Stimulated activated CD8-positive, alpha-beta memory T cell treated with anti-CD3 and anti-CD28 coated beads, Interleukin-2, amount 100 ng/mL, for 1 hour (primary cell): ENCODE measurements at regions not wholly inside any gene's neighbourhood (a gene's known extent, or its start where the extent isn't known, plus 50 kb on each side); places are given as distances from the start of the nearest gene placed in this dataset.
"Not testable (repeated sequence)": the region's sequence is repeated elsewhere in the genome, so short reads cannot be mapped to it uniquely, and the experiment has no call there.

ENCODE experiments used
- DNase-seq, 2 donors: peaks; one replicate each; pipeline ENCODE4 v3.0.0-alpha.2; 2020; ENCODE audit warnings: low read depth in 2 of 2

GRCh38 chr22:22716136-22716665 is 71.8 kb downstream of the GGTLC2 start:
- DNase-seq, result no peak

DNA sequence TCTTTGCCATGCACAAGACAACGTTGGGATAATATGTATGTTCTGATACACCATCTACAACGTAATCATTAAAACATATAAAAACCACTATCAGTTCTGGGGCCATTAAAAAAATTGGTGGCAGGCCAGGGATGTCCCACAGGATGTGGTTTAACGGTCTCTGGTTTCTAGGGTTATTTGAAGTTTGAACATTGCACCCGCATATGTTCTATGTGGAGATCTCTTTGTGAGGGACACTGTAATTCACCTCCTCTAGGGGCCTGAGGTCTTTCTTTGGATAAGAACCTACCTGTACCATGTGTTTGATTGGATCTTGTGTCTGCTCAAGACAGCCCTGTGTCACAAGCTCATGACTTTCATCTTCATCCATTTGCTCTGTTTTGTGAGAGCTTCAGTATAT is 73.2 kb downstream of the GGTLC2 start:
- DNase-seq, result no peak

GRCh38 chr22:22720201-22720723 is 75.8 kb downstream of the GGTLC2 start:
- peak; percentile 13 to 18 for DNase-seq

DNA sequence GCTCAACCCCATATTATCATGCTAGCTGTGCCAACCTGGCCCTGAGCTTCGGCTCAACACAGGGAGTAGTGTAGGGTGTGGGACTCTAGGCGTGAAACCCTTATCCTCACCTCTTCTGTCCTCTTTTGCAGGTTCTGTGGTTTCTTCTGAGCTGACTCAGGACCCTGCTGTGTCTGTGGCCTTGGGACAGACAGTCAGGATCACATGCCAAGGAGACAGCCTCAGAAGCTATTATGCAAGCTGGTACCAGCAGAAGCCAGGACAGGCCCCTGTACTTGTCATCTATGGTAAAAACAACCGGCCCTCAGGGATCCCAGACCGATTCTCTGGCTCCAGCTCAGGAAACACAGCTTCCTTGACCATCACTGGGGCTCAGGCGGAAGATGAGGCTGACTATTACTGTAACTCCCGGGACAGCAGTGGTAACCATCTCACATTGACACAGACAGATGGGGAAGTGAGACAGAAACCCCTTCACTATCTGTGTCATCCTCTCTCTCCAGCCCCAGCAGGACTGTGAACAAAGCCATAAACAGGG is 76.4 kb downstream of the GGTLC2 start:
- no peak for DNase-seq

DNA sequence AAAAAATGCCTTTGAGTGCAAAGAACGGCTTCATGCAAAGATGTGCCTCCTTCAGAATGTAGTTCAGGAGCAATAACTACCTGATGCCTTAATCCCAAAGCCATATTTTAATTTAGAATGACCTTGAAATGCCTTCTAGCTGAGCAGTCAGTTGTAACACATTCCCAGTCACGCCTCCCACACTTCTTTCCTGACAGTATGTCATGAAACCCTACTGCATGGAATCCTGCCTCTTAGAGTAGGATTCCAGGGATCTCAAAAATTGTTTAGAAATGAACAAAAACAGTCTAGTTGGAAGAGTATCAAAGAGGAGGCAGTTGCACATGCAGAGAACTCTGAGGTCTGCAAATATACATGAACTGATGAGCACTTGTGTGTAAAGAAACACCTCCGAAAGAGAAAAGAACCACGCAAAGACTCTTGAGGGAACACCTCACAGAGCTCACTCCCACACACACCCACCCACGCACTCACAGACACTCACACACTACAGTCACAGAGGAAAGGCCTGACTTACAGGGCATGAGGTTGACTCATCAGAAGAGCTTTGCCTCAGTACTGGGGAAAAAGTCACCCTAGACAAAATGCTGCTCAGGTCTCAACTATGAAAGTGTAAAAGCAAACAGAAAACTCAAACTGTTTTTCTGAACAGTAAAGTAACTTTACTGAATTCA is 77.4 kb downstream of the GGTLC2 start:
- DNase-seq, result peak; percentile 18 to 40

- no peak for DNase-seq
Observed at GRCh38 chr22:22728382-22728781, 84.0 kb downstream of the GGTLC2 start.

- no peak for DNase-seq
Observed at GRCh38 chr22:22730655-22731373, 86.4 kb downstream of the GGTLC2 start.

GRCh38 chr22:22731374-22731676 is 86.9 kb downstream of the GGTLC2 start:
- DNase-seq, result no peak

GRCh38 chr22:22733006-22733405 is 88.6 kb downstream of the GGTLC2 start:
- not testable (repeated sequence) for DNase-seq

DNA sequence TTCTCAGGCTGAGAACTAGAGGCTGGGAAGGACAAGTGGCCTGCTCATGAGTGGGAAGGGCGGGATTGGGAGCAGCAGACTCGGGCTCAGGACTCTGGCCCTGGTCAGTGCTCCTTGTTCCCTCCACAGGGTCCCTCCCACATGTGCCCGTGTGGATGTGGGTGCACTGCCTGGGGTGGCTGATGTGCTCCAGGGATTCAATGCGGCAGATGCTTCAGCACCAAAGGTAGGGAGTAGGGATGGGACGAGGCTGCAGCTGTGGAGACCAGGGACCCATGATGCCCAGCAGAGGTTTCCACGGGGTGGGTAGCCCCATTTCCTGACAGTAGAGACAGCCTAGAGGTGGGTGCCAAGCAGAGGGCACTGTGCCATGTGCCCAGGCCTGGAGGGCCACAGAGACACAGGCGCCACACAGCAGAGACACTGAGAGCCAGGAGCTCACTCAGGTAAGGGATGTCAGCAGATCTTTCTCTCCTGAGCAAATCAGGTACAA is 89.5 kb downstream of the GGTLC2 start:
- no peak for DNase-seq

GRCh38 chr22:22734395-22735272 is 90.2 kb downstream of the GGTLC2 start:
- DNase-seq, result not testable (repeated sequence)

GRCh38 chr22:22735276-22735675 is 90.9 kb downstream of the GGTLC2 start:
- DNase-seq, result not testable (repeated sequence)

DNA sequence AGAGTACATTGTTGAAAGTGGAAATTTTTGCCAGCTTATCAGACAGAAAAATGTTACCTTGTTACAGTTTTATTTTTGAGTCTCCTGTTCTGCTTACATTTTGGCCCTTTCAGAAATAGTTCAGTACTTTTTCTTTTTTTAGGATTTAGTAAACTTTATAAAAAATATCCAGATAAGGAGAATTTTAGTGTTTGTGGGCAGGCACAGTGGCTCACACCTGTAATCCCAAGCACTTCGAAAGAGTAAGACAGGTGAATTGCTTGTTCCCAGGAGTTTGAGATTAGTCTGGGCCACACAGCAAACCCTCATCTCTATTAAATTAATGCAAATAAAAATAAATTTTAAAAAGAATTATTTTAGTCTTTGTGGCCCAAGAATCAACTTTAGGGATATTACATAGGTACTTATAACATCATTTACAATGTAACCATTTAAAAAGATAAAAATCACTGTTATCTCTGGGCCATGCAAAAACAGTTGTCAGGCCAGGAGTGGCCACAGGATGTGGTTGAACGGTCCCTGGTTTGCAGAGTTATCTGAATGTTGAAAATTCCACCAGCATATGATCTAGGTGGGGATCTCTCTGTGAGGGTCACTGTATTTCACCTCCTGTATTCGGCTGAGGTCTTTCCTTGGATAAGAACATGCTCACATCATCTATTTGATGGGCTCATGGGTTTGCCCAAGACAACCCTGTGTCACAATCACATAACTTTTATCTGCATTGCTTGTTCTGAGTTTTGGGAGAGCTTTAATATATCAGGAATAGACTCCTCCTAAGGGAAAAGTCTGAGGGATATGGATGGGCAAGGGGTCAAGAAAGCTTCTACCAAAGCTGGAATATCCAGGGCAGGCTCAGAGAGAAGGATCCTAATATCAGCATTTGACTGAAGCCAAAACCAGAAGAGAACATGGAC is 91.5 kb downstream of the GGTLC2 start:
- DNase-seq, result no peak

GRCh38 chr22:22737590-22737989 is 93.2 kb downstream of the GGTLC2 start:
- DNase-seq, result no peak

DNA sequence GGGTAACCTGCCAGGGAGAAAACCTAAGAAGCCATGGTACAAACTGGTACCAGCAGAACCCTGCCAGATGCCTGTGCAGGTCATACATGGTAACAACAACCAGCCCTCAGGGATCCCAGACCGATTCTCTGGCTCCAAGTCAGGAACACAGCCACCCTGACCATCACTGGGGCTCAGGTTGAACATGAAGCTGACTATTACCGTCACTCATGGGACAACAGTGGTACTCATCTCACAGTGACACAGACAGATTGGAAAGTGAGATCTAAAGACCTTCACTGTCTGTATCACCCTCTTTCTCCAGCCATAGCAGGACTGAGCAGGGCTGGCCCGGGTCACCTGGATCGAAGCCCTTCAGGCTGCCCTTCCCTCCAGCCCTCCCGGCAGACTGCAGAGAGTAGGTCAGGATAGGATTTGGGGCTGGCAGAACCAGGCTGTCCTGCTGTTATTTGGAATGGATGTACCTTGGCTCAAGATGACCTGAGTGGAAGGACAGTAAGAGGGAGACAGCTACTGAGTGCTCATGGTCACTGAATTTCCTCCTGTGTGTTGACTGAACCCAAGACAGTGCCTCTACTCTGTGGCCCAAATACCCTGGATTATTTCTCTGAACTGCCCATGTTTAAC is 94.7 kb downstream of the GGTLC2 start:
- no peak for DNase-seq

DNA sequence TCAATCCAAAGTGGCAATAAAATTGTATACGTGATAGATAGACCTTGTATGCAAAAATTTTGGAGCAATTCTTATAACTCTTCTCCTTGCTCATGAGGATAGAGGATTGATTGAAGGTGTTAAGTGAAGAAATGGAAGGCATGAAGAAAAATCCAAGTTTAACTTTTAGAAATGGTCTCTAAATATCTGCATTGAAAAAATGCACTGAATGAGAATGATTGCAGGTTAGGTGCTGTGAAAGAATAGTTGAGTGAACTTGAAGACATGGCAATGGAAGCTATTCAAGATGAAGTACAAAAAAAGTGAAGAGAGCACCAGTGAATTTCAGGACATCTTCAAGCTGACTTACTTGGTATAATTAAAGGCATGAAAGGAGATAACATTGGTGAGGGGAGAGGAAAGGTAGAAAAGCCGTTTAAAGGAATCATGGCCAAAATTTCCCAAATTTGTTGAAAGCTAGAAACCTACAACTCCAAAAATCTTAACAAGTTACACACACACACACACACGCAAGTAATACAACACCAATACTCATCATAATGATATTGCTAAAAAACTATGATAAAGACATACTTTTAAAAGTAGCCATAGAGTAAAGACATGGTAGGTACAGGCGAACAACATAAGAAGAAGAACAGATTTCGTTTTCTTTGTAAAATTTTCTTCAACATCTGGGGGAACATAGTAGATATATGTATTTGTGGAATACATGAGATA is 96.3 kb downstream of the GGTLC2 start:
- DNase-seq, result no peak

- DNase-seq, result no peak
Observed at GRCh38 chr22:22741843-22742242, 97.4 kb downstream of the GGTLC2 start.

GRCh38 chr22:22742641-22743040 is 98.2 kb downstream of the GGTLC2 start:
- no peak for DNase-seq

- no peak for DNase-seq
Observed at GRCh38 chr22:22743128-22743760, 98.8 kb downstream of the GGTLC2 start.
